GM12891 (cell line): ENCODE measurements at regions not wholly inside any gene's neighbourhood (a gene's known extent, or its start where the extent isn't known, plus 50 kb on each side); places are given as distances from the start of the nearest gene placed in this dataset.
"Not testable (repeated sequence)": the region's sequence is repeated elsewhere in the genome, so short reads cannot be mapped to it uniquely, and the experiment has no call there.

Experiments used
- DNase-seq: peaks from one replicate; pipeline ENCODE4 v3.0.0; 2011; ENCODE audit warnings: low spot score; ENCODE audit not compliant: insufficient read length
- FAIRE-seq: peaks from 2 replicates; lab custom pipeline; 2011; peaks lifted over from hg19 to GRCh38; lab: Jason Lieb, UNC
- PAX5 ChIP-seq: IDR thresholded peaks from 2 replicates; pipeline ENCODE4 v1.6.1; 2011; ENCODE audit warnings: low read length, moderate library complexity, mild to moderate bottlenecking; ENCODE audit not compliant: insufficient read depth, severe bottlenecking
- POLR2A ChIP-seq: IDR thresholded peaks from 2 replicates; pipeline ENCODE4 v1.6.1; 2011; ENCODE audit warnings: low read depth, low read length, control low read depth
- POLR2AphosphoS5 ChIP-seq: IDR thresholded peaks from 2 replicates; pipeline ENCODE4 v1.6.1; 2011; ENCODE audit warnings: low read depth, low read length, control low read depth
- POU2F2 ChIP-seq: IDR thresholded peaks from 2 replicates; pipeline ENCODE4 v1.6.1; 2011; ENCODE audit warnings: low read depth, mild to moderate bottlenecking, control low read depth, low read length, moderate library complexity
- SPI1 ChIP-seq: IDR thresholded peaks from 2 replicates; pipeline ENCODE4 v1.6.1; 2011; ENCODE audit warnings: low read depth, low read length, control low read depth
- TAF1 ChIP-seq: IDR thresholded peaks from 2 replicates; pipeline ENCODE4 v1.6.1; 2011; ENCODE audit warnings: low read depth, low read length, control low read depth

GRCh38 chr4:65265526-65265925 is 404.8 kb downstream of the EPHA5 start:
- FAIRE-seq (no peak), DNase-seq (no peak)
- TF ChIP-seq TAF1 (no peak), PAX5 (no peak)

- no peak for FAIRE-seq
- TF ChIP-seq POLR2A (no peak), SPI1 (no peak), POU2F2 (no peak), TAF1 (no peak), PAX5 (no peak), POLR2AphosphoS5 (no peak)
- no peak for DNase-seq
These were observed 411.0 kb downstream of the EPHA5 start for GRCh38 chr4:65259296-65259695.

GRCh38 chr4:65250916-65251315 is 419.4 kb downstream of the EPHA5 start:
- FAIRE-seq (no peak), DNase-seq (no peak)
- TF ChIP-seq PAX5: no peak
- no peak for TF ChIP-seq POU2F2
- no peak for TF ChIP-seq TAF1

- TF ChIP-seq POLR2A: no peak
- TF ChIP-seq SPI1: no peak
- no peak for TF ChIP-seq PAX5
- TF ChIP-seq POLR2AphosphoS5: no peak
- TF ChIP-seq TAF1: no peak
- TF ChIP-seq POU2F2: no peak
These were observed 421.2 kb downstream of the EPHA5 start for GRCh38 chr4:65249111-65249510.

GRCh38 chr4:65242156-65242846 is 428.0 kb downstream of the EPHA5 start:
- TF ChIP-seq SPI1 (no peak), TAF1 (no peak), POLR2A (no peak), POLR2AphosphoS5 (no peak), PAX5 (no peak), POU2F2 (no peak)
- no peak for DNase-seq
- FAIRE-seq: no peak

More at GRCh38 chr4:65249111-65249510, 421.2 kb downstream of the EPHA5 start:
- no peak for DNase-seq
- FAIRE-seq: no peak

GRCh38 chr4:65241257-65241997 is 428.9 kb downstream of the EPHA5 start:
- FAIRE-seq (no peak), DNase-seq (no peak)
- TF ChIP-seq SPI1 (no peak), POU2F2 (no peak), POLR2AphosphoS5 (no peak), POLR2A (no peak), TAF1 (no peak), PAX5 (no peak)

GRCh38 chr4:65234061-65234460 is 436.2 kb downstream of the EPHA5 start:
- DNase-seq (no peak), FAIRE-seq (no peak)
- TF ChIP-seq SPI1 (no peak), TAF1 (no peak), PAX5 (no peak), POLR2AphosphoS5 (no peak), POLR2A (no peak), POU2F2 (no peak)

GRCh38 chr4:65227628-65228027 is 442.7 kb downstream of the EPHA5 start:
- FAIRE-seq (no peak), DNase-seq (no peak)
- TF ChIP-seq TAF1 (no peak), POU2F2 (no peak), PAX5 (no peak), POLR2A (no peak), POLR2AphosphoS5 (no peak), SPI1 (no peak)

- TF ChIP-seq PAX5 (no peak), POU2F2 (no peak), POLR2AphosphoS5 (no peak), TAF1 (no peak), SPI1 (no peak), POLR2A (no peak)
- DNase-seq (no peak), FAIRE-seq (no peak)
These were observed 446.7 kb downstream of the EPHA5 start for GRCh38 chr4:65223601-65224000.

- FAIRE-seq, DNase-seq: not testable (repeated sequence)
These were observed 447.2 kb downstream of the EPHA5 start for GRCh38 chr4:65223074-65223473.
